ENCODE measurements at regions not wholly inside any gene's neighbourhood (a gene's known extent, or its start where the extent isn't known, plus 50 kb on each side); places are given as distances from the start of the nearest gene placed in this dataset.
"Not testable (repeated sequence)": the region's sequence is repeated elsewhere in the genome, so short reads cannot be mapped to it uniquely, and the experiment has no call there.

- H3K9me3 ChIP-seq (replicated peaks; ENCODE audit: control insufficient read depth, insufficient read depth, low read depth, low read length); H3K79me2 ChIP-seq (ENCODE audit: control insufficient read depth, insufficient read depth, low read length); H4K20me1 ChIP-seq (replicated peaks; ENCODE audit: control insufficient read depth, insufficient read depth, low read length); ATAC-seq; H3K9me1 ChIP-seq (ENCODE audit: control insufficient read depth, insufficient read depth, low read length); H3K36me3 ChIP-seq (ENCODE audit: control insufficient read depth, insufficient read depth, low read length); H3K4me1 ChIP-seq (replicated peaks in 1 of 2; ENCODE audit: control insufficient read depth in 2 of 2, insufficient read depth in 2 of 2, low read length in 2 of 2); H3K27ac ChIP-seq (ENCODE audit: extremely low read depth, low read depth, low read length); DNase-seq (ENCODE audit: extremely low read depth in 1 of 4, low spot score in 3 of 4); H3K27me3 ChIP-seq (ENCODE audit: control insufficient read depth in 2 of 2, insufficient read depth in 2 of 2, low read length in 2 of 2); H3K9ac ChIP-seq (ENCODE audit: insufficient read depth in 1 of 2, low read depth in 2 of 2, low read length in 2 of 2); CTCF ChIA-PET (ENCODE audit: low intra/inter-chr PET ratio); FAIRE-seq; H3K4me2 ChIP-seq (ENCODE audit: insufficient read depth, low read length); H3K4me3 ChIP-seq; H2AFZ ChIP-seq (ENCODE audit: low read depth, low read length); intact Hi-C loops (cut with micrococcal nuclease); POLR2A ChIA-PET; BruUV-seq (replicated peaks): not testable (repeated sequence)
- 0% methylated on average over 3 of the region's 5 CpGs for WGBS (ENCODE audit: insufficient coverage, low coverage, missing lambda C conversion rate)
- in situ Hi-C loops (cut with MboI) = loop anchor here (25.0 kb wide), 1 partner anchor 314 kb away; no protein-coding TSS in a partner anchor
Observed at GRCh38 chr22:11298126-11298893, 4229.7 kb upstream of the OR11H1 start.

GRCh38 chr22:11302427-11302826, 4225.6 kb upstream of the OR11H1 start:
- not testable (repeated sequence) for H3K9me3 ChIP-seq (replicated peaks; ENCODE audit: control insufficient read depth, insufficient read depth, low read depth, low read length); FAIRE-seq

GRCh38 chr22:11302904-11303303, 4225.1 kb upstream of the OR11H1 start:
- H3K9me3 ChIP-seq (replicated peaks; ENCODE audit: control insufficient read depth, insufficient read depth, low read depth, low read length); H3K27me3 ChIP-seq (ENCODE audit: control insufficient read depth in 2 of 2, insufficient read depth in 2 of 2, low read length in 2 of 2); BruUV-seq (replicated peaks); H3K27ac ChIP-seq (ENCODE audit: extremely low read depth, low read depth, low read length); H2AFZ ChIP-seq (ENCODE audit: low read depth, low read length); ATAC-seq; CTCF ChIA-PET (ENCODE audit: low intra/inter-chr PET ratio); POLR2A ChIA-PET; H3K9ac ChIP-seq (ENCODE audit: insufficient read depth in 1 of 2, low read depth in 2 of 2, low read length in 2 of 2); H3K79me2 ChIP-seq (ENCODE audit: control insufficient read depth, insufficient read depth, low read length); intact Hi-C loops (cut with micrococcal nuclease); H3K36me3 ChIP-seq (ENCODE audit: control insufficient read depth, insufficient read depth, low read length); DNase-seq (ENCODE audit: extremely low read depth in 1 of 4, low spot score in 3 of 4); H3K4me2 ChIP-seq (ENCODE audit: insufficient read depth, low read length); H3K4me3 ChIP-seq; H3K4me1 ChIP-seq (replicated peaks in 1 of 2; ENCODE audit: control insufficient read depth in 2 of 2, insufficient read depth in 2 of 2, low read length in 2 of 2); H4K20me1 ChIP-seq (replicated peaks; ENCODE audit: control insufficient read depth, insufficient read depth, low read length); H3K9me1 ChIP-seq (ENCODE audit: control insufficient read depth, insufficient read depth, low read length); FAIRE-seq: not testable (repeated sequence)
- 4% methylated on average over 1 of the region's 1 CpG for WGBS (ENCODE audit: insufficient coverage, low coverage, missing lambda C conversion rate)
- in situ Hi-C loops (cut with MboI) = loop anchor here (25.0 kb wide), 1 partner anchor 984 kb away; no protein-coding TSS in a partner anchor

More at GRCh38 chr22:11302427-11302826, 4225.6 kb upstream of the OR11H1 start:
- H3K9me1 ChIP-seq (ENCODE audit: control insufficient read depth, insufficient read depth, low read length); H3K27me3 ChIP-seq (ENCODE audit: control insufficient read depth in 2 of 2, insufficient read depth in 2 of 2, low read length in 2 of 2); H3K36me3 ChIP-seq (ENCODE audit: control insufficient read depth, insufficient read depth, low read length); H3K79me2 ChIP-seq (ENCODE audit: control insufficient read depth, insufficient read depth, low read length); DNase-seq (ENCODE audit: extremely low read depth in 1 of 4, low spot score in 3 of 4); H4K20me1 ChIP-seq (replicated peaks; ENCODE audit: control insufficient read depth, insufficient read depth, low read length); H3K4me2 ChIP-seq (ENCODE audit: insufficient read depth, low read length); H2AFZ ChIP-seq (ENCODE audit: low read depth, low read length); H3K9ac ChIP-seq (ENCODE audit: insufficient read depth in 1 of 2, low read depth in 2 of 2, low read length in 2 of 2); ATAC-seq; H3K4me3 ChIP-seq; BruUV-seq (replicated peaks); intact Hi-C loops (cut with micrococcal nuclease); H3K27ac ChIP-seq (ENCODE audit: extremely low read depth, low read depth, low read length); H3K4me1 ChIP-seq (replicated peaks in 1 of 2; ENCODE audit: control insufficient read depth in 2 of 2, insufficient read depth in 2 of 2, low read length in 2 of 2); POLR2A ChIA-PET; CTCF ChIA-PET (ENCODE audit: low intra/inter-chr PET ratio): not testable (repeated sequence)
- in situ Hi-C loops (cut with MboI) = loop anchor here (25.0 kb wide), 1 partner anchor 985 kb away; no protein-coding TSS in a partner anchor
- WGBS (ENCODE audit: insufficient coverage, low coverage, missing lambda C conversion rate) = 0% methylated on average over 7 of the region's 7 CpGs

GRCh38 chr22:11305179-11305578, 4222.8 kb upstream of the OR11H1 start:
- POLR2A ChIA-PET; H3K4me1 ChIP-seq (replicated peaks in 1 of 2; ENCODE audit: control insufficient read depth in 2 of 2, insufficient read depth in 2 of 2, low read length in 2 of 2); H3K27ac ChIP-seq (ENCODE audit: extremely low read depth, low read depth, low read length); H3K9me3 ChIP-seq (replicated peaks; ENCODE audit: control insufficient read depth, insufficient read depth, low read depth, low read length); H3K36me3 ChIP-seq (ENCODE audit: control insufficient read depth, insufficient read depth, low read length); H4K20me1 ChIP-seq (replicated peaks; ENCODE audit: control insufficient read depth, insufficient read depth, low read length); H3K79me2 ChIP-seq (ENCODE audit: control insufficient read depth, insufficient read depth, low read length); H2AFZ ChIP-seq (ENCODE audit: low read depth, low read length); H3K9ac ChIP-seq (ENCODE audit: insufficient read depth in 1 of 2, low read depth in 2 of 2, low read length in 2 of 2); FAIRE-seq; H3K4me2 ChIP-seq (ENCODE audit: insufficient read depth, low read length); H3K27me3 ChIP-seq (ENCODE audit: control insufficient read depth in 2 of 2, insufficient read depth in 2 of 2, low read length in 2 of 2); H3K4me3 ChIP-seq; H3K9me1 ChIP-seq (ENCODE audit: control insufficient read depth, insufficient read depth, low read length); CTCF ChIA-PET (ENCODE audit: low intra/inter-chr PET ratio); DNase-seq (ENCODE audit: extremely low read depth in 1 of 4, low spot score in 3 of 4); BruUV-seq (replicated peaks); ATAC-seq; intact Hi-C loops (cut with micrococcal nuclease): not testable (repeated sequence)
- in situ Hi-C loops (cut with MboI) = loop anchor here (25.0 kb wide), 1 partner anchor 982 kb away; no protein-coding TSS in a partner anchor
- 1% methylated on average over 4 of the region's 7 CpGs for WGBS (ENCODE audit: insufficient coverage, low coverage, missing lambda C conversion rate)
